Gastrocnemius medialis (tissue), 4 donors: ENCODE measurements at regions not wholly inside any gene's neighbourhood (a gene's known extent, or its start where the extent isn't known, plus 50 kb on each side); places are given as distances from the start of the nearest gene placed in this dataset.
A peak's percentile ranks its signal among the peaks of the same experiment; 100 is the strongest.

Source experiments
- ATAC-seq, 2 donors: fragments of 150-250 bp; one replicate each; pipeline ENCODE4 v1.9.1; 2016
- DNase-seq, 2 donors: peaks; one replicate each; pipeline ENCODE4 v3.0.0-alpha.2; 2019
- H3K27ac ChIP-seq, 4 donors: fragments of 200-600 bp; sonication (generic); 1 replicate in 1 of 4; 2 replicates in 3 of 4; pipeline ENCODE4 v1.5.1; 2016 to 2018; ENCODE audit warnings: mild to moderate bottlenecking in 2 of 4, moderate library complexity in 1 of 4
- H3K27me3 ChIP-seq, 3 donors: fragments of 200-600 bp; sonication (generic) in 2 of 3; 1 replicate in 1 of 3; 2 replicates in 2 of 3; pipeline versions ENCODE4 v1.5.1 to v1.6.0; 2016 to 2019; ENCODE audit warnings: mild to moderate bottlenecking in 1 of 3, moderate library complexity in 1 of 3
- H3K36me3 ChIP-seq, 2 donors: fragments of 200-600 bp; sonication (generic) in 1 of 2; one replicate each; pipeline ENCODE4 v1.5.1; 2017 to 2018
- H3K4me1 ChIP-seq, 2 donors: fragments of 200-600 bp; sonication (generic) in 1 of 2; one replicate each; pipeline ENCODE4 v1.5.1; 2016 to 2017; ENCODE audit warnings: mild to moderate bottlenecking in 2 of 2
- H3K4me3 ChIP-seq, 4 donors: fragments of 200-600 bp; sonication (generic) in 3 of 4; 1 replicate in 1 of 4; 2 replicates in 3 of 4; pipeline ENCODE4 v1.5.1; 2016 to 2019; ENCODE audit warnings: mild to moderate bottlenecking in 2 of 4
- H3K9me3 ChIP-seq, 3 donors: fragments of 200-600 bp; sonication (generic) in 2 of 3; 1 replicate in 1 of 3; 2 replicates in 2 of 3; pipeline ENCODE4 v1.5.1; 2016 to 2019
- CTCF ChIP-seq, 5 experiments: fragments of 450-650 bp in 3 of 5; fragments of 200-600 bp in 2 of 5; sonication (generic) in 2 of 5; IDR thresholded peaks in 4 of 5; conservative IDR thresholded peaks in 1 of 5; 1 replicate in 4 of 5; 2 replicates in 1 of 5; pipeline ENCODE4 v1.5.1; 2016 to 2019; ENCODE audit warnings: antibody characterized with exemption in 5 of 5, mild to moderate bottlenecking in 3 of 5, moderate library complexity in 3 of 5
- POLR2A ChIP-seq, 2 donors: fragments of 450-650 bp; IDR thresholded peaks; one replicate each; pipeline ENCODE4 v1.6.1; 2017; ENCODE audit warnings: antibody characterized with exemption in 2 of 2, mild to moderate bottlenecking in 2 of 2, moderate library complexity in 2 of 2
- in situ Hi-C, 4 donors: fragments of 200-750 bp; cut with MboI; loops; one replicate each; pipeline versions ENCODE4 v1.15.0 to v1.8.0; 2017; ENCODE audit warnings: low sequenced_read_pairs in 4 of 4
- intact Hi-C: fragments of 100-400 bp; cut with DNase I; formaldehyde crosslinking; loops from one replicate; pipeline ENCODE4 v1.15.1; 2023; ENCODE audit warnings: low total_unique reads

GRCh38 chr4:79472693-79473438 is 64.8 kb upstream of the GK2 start:
- no peaks in the 10 kb centered on the region for H3K4me1 ChIP-seq
- no peaks in the 10 kb centered on the region for H3K9me3 ChIP-seq
- intact Hi-C loops: no loop called here
- DNase-seq (no peak), ATAC-seq (peak; percentile 23 to 24)
- no peak overlapping the region for H3K27ac ChIP-seq
- H3K27me3 ChIP-seq: no peaks in the 10 kb centered on the region
- no peak for TF ChIP-seq POLR2A (IDR thresholded peaks at IDR 0.05)
- no peak for TF ChIP-seq CTCF (IDR thresholded peaks at IDR 0.05 in 4 of 5, conservative IDR thresholded peaks at IDR 0.05 in 1 of 5)
- no peaks in the 10 kb centered on the region for H3K36me3 ChIP-seq
- in situ Hi-C loops: no loop called here
- no peak overlapping the region for H3K4me3 ChIP-seq

- DNase-seq (no peak), ATAC-seq (no peak)
- Histone ChIP-seq H3K27me3 (no peaks in the 10 kb centered on the region), H3K4me3 (no peak overlapping the region), H3K9me3 (no peaks in the 10 kb centered on the region), H3K4me1 (no peaks in the 10 kb centered on the region), H3K27ac (no peak overlapping the region), H3K36me3 (no peaks in the 10 kb centered on the region)
- in situ Hi-C loops: no loop called here
- intact Hi-C loops: no loop called here
- no peak for TF ChIP-seq CTCF (IDR thresholded peaks at IDR 0.05 in 4 of 5, conservative IDR thresholded peaks at IDR 0.05 in 1 of 5)
- no peak for TF ChIP-seq POLR2A (IDR thresholded peaks at IDR 0.05)
Observed at GRCh38 chr4:79472036-79472435, 64.0 kb upstream of the GK2 start.

- Histone ChIP-seq H3K4me1 (no peaks in the 10 kb centered on the region), H3K4me3 (no peak overlapping the region), H3K27ac (no peak overlapping the region), H3K36me3 (no peaks in the 10 kb centered on the region), H3K27me3 (no peaks in the 10 kb centered on the region), H3K9me3 (no peaks in the 10 kb centered on the region)
- TF ChIP-seq POLR2A (IDR thresholded peaks at IDR 0.05) (no peak), CTCF (IDR thresholded peaks at IDR 0.05 in 4 of 5, conservative IDR thresholded peaks at IDR 0.05 in 1 of 5) (no peak)
- ATAC-seq (no peak), DNase-seq (no peak)
- intact Hi-C loops: no loop called here
- in situ Hi-C loops: no loop called here
Observed at GRCh38 chr4:79471309-79471708, 63.3 kb upstream of the GK2 start.

- Histone ChIP-seq H3K36me3 (no peaks in the 10 kb centered on the region), H3K4me1 (no peaks in the 10 kb centered on the region), H3K27me3 (no peaks in the 10 kb centered on the region), H3K9me3 (no peaks in the 10 kb centered on the region), H3K27ac (no peak overlapping the region), H3K4me3 (no peak overlapping the region)
- no peak for DNase-seq
- TF ChIP-seq CTCF (IDR thresholded peaks at IDR 0.05 in 4 of 5, conservative IDR thresholded peaks at IDR 0.05 in 1 of 5) (no peak), POLR2A (IDR thresholded peaks at IDR 0.05) (no peak)
- in situ Hi-C loops (no loop called here), intact Hi-C loops (no loop called here)
- ATAC-seq: no peak
Observed at GRCh38 chr4:79467246-79467932, 59.4 kb upstream of the GK2 start.
